Endothelial cell (in vitro differentiated cells): ENCODE measurements at regions not wholly inside any gene's neighbourhood (a gene's known extent, or its start where the extent isn't known, plus 50 kb on each side); places are given as distances from the start of the nearest gene placed in this dataset.

Experiments
- DNase-seq: peaks from one replicate; pipeline ENCODE4 v3.0.0; 2021; ENCODE audit warnings: low spot score
- H3K27ac Mint-ChIP-seq: one replicate; pipeline ENCODE4 v1.8.0; 2021; ENCODE audit warnings: mixed read lengths, inconsistent platforms; ENCODE audit not compliant: unreplicated experiment
- H3K27me3 Mint-ChIP-seq: one replicate; pipeline ENCODE4 v1.8.0; 2021; ENCODE audit warnings: mild to moderate bottlenecking, moderate library complexity, mixed read lengths, inconsistent platforms; ENCODE audit not compliant: unreplicated experiment
- H3K36me3 Mint-ChIP-seq: one replicate; pipeline ENCODE4 v1.8.0; 2021; ENCODE audit warnings: mild to moderate bottlenecking, low read depth, mixed read lengths, inconsistent platforms; ENCODE audit not compliant: unreplicated experiment
- H3K4me1 Mint-ChIP-seq: one replicate; pipeline ENCODE4 v1.8.0; 2021; ENCODE audit warnings: mild to moderate bottlenecking, mixed read lengths, inconsistent platforms; ENCODE audit not compliant: unreplicated experiment
- H3K4me3 Mint-ChIP-seq: one replicate; pipeline ENCODE4 v1.8.0; 2021; ENCODE audit warnings: mild to moderate bottlenecking, mixed read lengths, inconsistent platforms; ENCODE audit not compliant: unreplicated experiment
- H3K9me3 Mint-ChIP-seq: one replicate; pipeline ENCODE4 v1.8.0; 2021; ENCODE audit warnings: mixed read lengths, inconsistent platforms; ENCODE audit not compliant: unreplicated experiment
- CTCF ChIP-seq: fragments of 200-600 bp; sonication (generic); IDR thresholded peaks from one replicate; pipeline ENCODE4 v1.5.0; 2021; ENCODE audit warnings: antibody characterized with exemption; ENCODE audit not compliant: unreplicated experiment

GRCh38 chr19:56971230-56971629 is 130.7 kb upstream of the PEG3 start:
- H3K9me3 Mint-ChIP-seq: peaks cover 43% of the 10 kb centered on the region
- peaks cover 15% of the 10 kb centered on the region for H3K36me3 Mint-ChIP-seq
- peaks cover 9% of the 10 kb centered on the region for H3K27me3 Mint-ChIP-seq
- no peaks in the 10 kb centered on the region for H3K4me1 Mint-ChIP-seq
- DNase-seq: no peak
- H3K4me3 Mint-ChIP-seq: no peak overlapping the region
- TF ChIP-seq CTCF: no peak
- no peak overlapping the region for H3K27ac Mint-ChIP-seq

- H3K27me3 Mint-ChIP-seq: peaks cover 6% of the 10 kb centered on the region
- H3K9me3 Mint-ChIP-seq: peaks cover 45% of the 10 kb centered on the region
These were observed 131.8 kb upstream of the PEG3 start for GRCh38 chr19:56972291-56972841.

GRCh38 chr19:56973713-56974555 is 133.4 kb upstream of the PEG3 start:
- Mint-ChIP-seq H3K4me3 (no peak overlapping the region), H3K9me3 (peaks cover 49% of the 10 kb centered on the region), H3K4me1 (no peaks in the 10 kb centered on the region), H3K27ac (no peak overlapping the region), H3K36me3 (peaks cover 17% of the 10 kb centered on the region), H3K27me3 (peaks cover 6% of the 10 kb centered on the region)
- DNase-seq: no peak
- no peak for TF ChIP-seq CTCF

More at GRCh38 chr19:56972291-56972841, 131.8 kb upstream of the PEG3 start:
- no peaks in the 10 kb centered on the region for H3K4me1 Mint-ChIP-seq
- DNase-seq: no peak
- no peak overlapping the region for H3K27ac Mint-ChIP-seq
- TF ChIP-seq CTCF: no peak
- H3K4me3 Mint-ChIP-seq: no peak overlapping the region
- H3K36me3 Mint-ChIP-seq: peaks cover 14% of the 10 kb centered on the region

- no peak for DNase-seq
- Mint-ChIP-seq H3K4me3 (no peak overlapping the region), H3K4me1 (no peaks in the 10 kb centered on the region), H3K36me3 (peaks cover 20% of the 10 kb centered on the region), H3K27me3 (peaks cover 6% of the 10 kb centered on the region), H3K27ac (no peak overlapping the region), H3K9me3 (peaks cover 47% of the 10 kb centered on the region)
- TF ChIP-seq CTCF: no peak
These were observed 134.2 kb upstream of the PEG3 start for GRCh38 chr19:56974556-56975207.

GRCh38 chr19:56976300-56976699 is 135.8 kb upstream of the PEG3 start:
- no peak for DNase-seq
- H3K36me3 Mint-ChIP-seq: peaks cover 20% of the 10 kb centered on the region
- no peak overlapping the region for H3K27ac Mint-ChIP-seq
- peaks cover 8% of the 10 kb centered on the region for H3K27me3 Mint-ChIP-seq
- no peak for TF ChIP-seq CTCF
- H3K9me3 Mint-ChIP-seq: peaks cover 51% of the 10 kb centered on the region
- H3K4me3 Mint-ChIP-seq: no peak overlapping the region
- no peaks in the 10 kb centered on the region for H3K4me1 Mint-ChIP-seq
